ENCODE measurements at regions not wholly inside any gene's neighbourhood (a gene's known extent, or its start where the extent isn't known, plus 50 kb on each side); places are given as distances from the start of the nearest gene placed in this dataset.
A peak's percentile ranks its signal among the peaks of the same experiment; 100 is the strongest.

GRCh38 chr18:46212398-46212797 is 108.2 kb downstream of the HAUS1 start:
- Histone ChIP-seq H3K27me3 (ENCODE audit: control insufficient read depth, insufficient read depth, low read length) (no peaks in the 10 kb centered on the region), H3K36me3 (ENCODE audit: control insufficient read depth, insufficient read depth, low read length) (peaks cover 5% of the 10 kb centered on the region), H3K4me3 (ENCODE audit: low read depth, low read length) (no peak overlapping the region)
- FAIRE-seq (no peak), DNase-seq (ENCODE audit: low read depth) (no peak)
- no peak for TF ChIP-seq CTCF (IDR thresholded peaks at IDR 0.05; ENCODE audit: insufficient read depth, low read length, severe bottlenecking)

GRCh38 chr18:46213295-46213694 is 109.1 kb downstream of the HAUS1 start:
- peaks cover 5% of the 10 kb centered on the region for H3K36me3 ChIP-seq (ENCODE audit: control insufficient read depth, insufficient read depth, low read length)
- no peaks in the 10 kb centered on the region for H3K27me3 ChIP-seq (ENCODE audit: control insufficient read depth, insufficient read depth, low read length)
- H3K4me3 ChIP-seq (ENCODE audit: low read depth, low read length), result no peak overlapping the region
- peak; percentile 31 for DNase-seq (ENCODE audit: low read depth)
- TF ChIP-seq CTCF (IDR thresholded peaks at IDR 0.05; ENCODE audit: insufficient read depth, low read length, severe bottlenecking), result peak; percentile 32
- no peak for FAIRE-seq

DNA sequence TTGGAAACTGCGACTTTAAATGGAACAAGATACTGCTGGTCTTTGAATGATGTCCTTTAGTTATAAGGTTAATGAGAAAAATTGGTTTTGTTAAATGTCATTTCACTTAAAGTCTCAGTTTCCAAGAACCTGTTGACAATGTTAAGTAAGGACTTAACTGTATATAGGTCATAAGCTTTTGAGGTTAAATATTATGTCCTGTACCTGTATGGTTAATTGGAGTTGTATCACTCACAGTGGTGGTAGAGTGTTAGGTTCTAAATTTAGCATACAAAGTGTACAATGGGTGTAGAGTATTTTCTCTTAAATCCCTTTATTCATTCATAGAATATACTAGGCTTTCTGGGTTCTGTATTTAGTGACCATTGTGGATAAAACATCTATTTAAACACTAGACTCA is 110.2 kb downstream of the HAUS1 start:
- TF ChIP-seq CTCF (IDR thresholded peaks at IDR 0.05; ENCODE audit: insufficient read depth, low read length, severe bottlenecking), result no peak
- no peak overlapping the region for H3K4me3 ChIP-seq (ENCODE audit: low read depth, low read length)
- no peak for FAIRE-seq
- no peaks in the 10 kb centered on the region for H3K27me3 ChIP-seq (ENCODE audit: control insufficient read depth, insufficient read depth, low read length)
- DNase-seq (ENCODE audit: low read depth), result no peak
- H3K36me3 ChIP-seq (ENCODE audit: control insufficient read depth, insufficient read depth, low read length), result peaks cover 5% of the 10 kb centered on the region

- peaks cover 5% of the 10 kb centered on the region for H3K36me3 ChIP-seq (ENCODE audit: control insufficient read depth, insufficient read depth, low read length)
- FAIRE-seq, result no peak
- no peaks in the 10 kb centered on the region for H3K27me3 ChIP-seq (ENCODE audit: control insufficient read depth, insufficient read depth, low read length)
- peak; percentile 10 for DNase-seq (ENCODE audit: low read depth)
- no peak for TF ChIP-seq CTCF (IDR thresholded peaks at IDR 0.05; ENCODE audit: insufficient read depth, low read length, severe bottlenecking)
- H3K4me3 ChIP-seq (ENCODE audit: low read depth, low read length), result no peak overlapping the region
Measured at GRCh38 chr18:46215902-46216723, 111.9 kb downstream of the HAUS1 start.

GRCh38 chr18:46220116-46220515 is 115.9 kb downstream of the HAUS1 start:
- no peak overlapping the region for H3K4me3 ChIP-seq (ENCODE audit: low read depth, low read length)
- no peaks in the 10 kb centered on the region for H3K27me3 ChIP-seq (ENCODE audit: control insufficient read depth, insufficient read depth, low read length)
- DNase-seq (ENCODE audit: low read depth) (peak; percentile 72), FAIRE-seq (no peak)
- H3K36me3 ChIP-seq (ENCODE audit: control insufficient read depth, insufficient read depth, low read length), result peaks cover 5% of the 10 kb centered on the region
- TF ChIP-seq CTCF (IDR thresholded peaks at IDR 0.05; ENCODE audit: insufficient read depth, low read length, severe bottlenecking), result no peak

DNA sequence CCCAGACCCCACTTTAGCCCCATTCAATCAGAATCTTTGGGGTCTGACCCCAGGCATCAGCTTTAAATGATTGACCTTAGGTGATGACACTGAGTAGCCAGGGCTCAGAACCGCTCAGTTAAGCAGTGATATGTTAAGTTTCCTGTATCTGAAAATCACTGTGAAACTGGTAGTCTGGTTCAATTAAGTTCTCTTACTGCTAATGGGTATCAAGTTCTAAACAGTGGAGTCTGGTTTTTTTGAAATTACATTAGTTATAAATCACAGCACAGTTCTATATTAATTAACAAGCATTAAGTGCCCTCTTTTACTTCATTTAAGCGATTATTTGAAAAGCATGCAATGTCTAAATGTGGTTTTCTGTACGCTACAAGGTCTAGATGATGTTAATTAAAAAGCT is 117.9 kb downstream of the HAUS1 start:
- no peak for TF ChIP-seq CTCF (IDR thresholded peaks at IDR 0.05; ENCODE audit: insufficient read depth, low read length, severe bottlenecking)
- FAIRE-seq, result no peak

More for the DNA sequence above, 117.9 kb downstream of the HAUS1 start:
- no peak for DNase-seq (ENCODE audit: low read depth)
- Histone ChIP-seq H3K36me3 (ENCODE audit: control insufficient read depth, insufficient read depth, low read length) (no peaks in the 10 kb centered on the region), H3K27me3 (ENCODE audit: control insufficient read depth, insufficient read depth, low read length) (no peaks in the 10 kb centered on the region), H3K4me3 (ENCODE audit: low read depth, low read length) (no peak overlapping the region)
